ENCODE measurements at regions not wholly inside any gene's neighbourhood (a gene's known extent, or its start where the extent isn't known, plus 50 kb on each side); places are given as distances from the start of the nearest gene placed in this dataset.

DNA sequence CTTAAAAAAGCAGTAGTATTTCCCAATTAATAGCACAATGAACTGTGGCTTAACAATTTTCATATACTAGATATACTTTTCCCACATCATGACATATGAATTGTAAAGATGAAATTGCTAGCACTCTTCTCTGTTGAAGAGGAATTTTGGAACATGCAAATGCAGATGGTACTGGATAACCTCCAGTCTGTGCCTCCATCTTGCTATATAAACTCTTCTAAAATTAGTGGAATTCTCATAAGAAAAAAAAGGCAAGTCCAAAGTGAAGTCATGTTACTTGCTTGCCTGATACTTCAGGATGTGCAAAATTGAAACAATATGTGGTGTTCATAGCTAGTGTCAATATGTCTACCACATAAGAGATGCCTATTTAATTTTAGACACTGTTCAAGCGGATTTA is 570.2 kb upstream of the POM121L12 start:
- Histone ChIP-seq H3K4me1 (no peaks in the 10 kb centered on the region), H3K27ac (no peak overlapping the region), H3K27me3 (no peaks in the 10 kb centered on the region), H3K4me3 (no peak overlapping the region), H3K36me3 (ENCODE audit: low read depth, missing control alignments) (no peaks in the 10 kb centered on the region), H3K9me3 (no peaks in the 10 kb centered on the region)
- TF ChIP-seq, protein P1, sequence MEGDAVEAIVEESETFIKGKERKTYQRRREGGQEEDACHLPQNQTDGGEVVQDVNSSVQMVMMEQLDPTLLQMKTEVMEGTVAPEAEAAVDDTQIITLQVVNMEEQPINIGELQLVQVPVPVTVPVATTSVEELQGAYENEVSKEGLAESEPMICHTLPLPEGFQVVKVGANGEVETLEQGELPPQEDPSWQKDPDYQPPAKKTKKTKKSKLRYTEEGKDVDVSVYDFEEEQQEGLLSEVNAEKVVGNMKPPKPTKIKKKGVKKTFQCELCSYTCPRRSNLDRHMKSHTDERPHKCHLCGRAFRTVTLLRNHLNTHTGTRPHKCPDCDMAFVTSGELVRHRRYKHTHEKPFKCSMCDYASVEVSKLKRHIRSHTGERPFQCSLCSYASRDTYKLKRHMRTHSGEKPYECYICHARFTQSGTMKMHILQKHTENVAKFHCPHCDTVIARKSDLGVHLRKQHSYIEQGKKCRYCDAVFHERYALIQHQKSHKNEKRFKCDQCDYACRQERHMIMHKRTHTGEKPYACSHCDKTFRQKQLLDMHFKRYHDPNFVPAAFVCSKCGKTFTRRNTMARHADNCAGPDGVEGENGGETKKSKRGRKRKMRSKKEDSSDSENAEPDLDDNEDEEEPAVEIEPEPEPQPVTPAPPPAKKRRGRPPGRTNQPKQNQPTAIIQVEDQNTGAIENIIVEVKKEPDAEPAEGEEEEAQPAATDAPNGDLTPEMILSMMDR (IDR thresholded peaks at IDR 0.05): no peak
- TF ChIP-seq POLR2A (IDR thresholded peaks at IDR 0.05): no peak
- 88 to 94% methylated on average over 1 of the region's 1 CpG for WGBS, 2 donors
- no peak for DNase-seq
- intact Hi-C loops (cut with DNase I; ENCODE audit: low total_unique reads): no loop called here

DNA sequence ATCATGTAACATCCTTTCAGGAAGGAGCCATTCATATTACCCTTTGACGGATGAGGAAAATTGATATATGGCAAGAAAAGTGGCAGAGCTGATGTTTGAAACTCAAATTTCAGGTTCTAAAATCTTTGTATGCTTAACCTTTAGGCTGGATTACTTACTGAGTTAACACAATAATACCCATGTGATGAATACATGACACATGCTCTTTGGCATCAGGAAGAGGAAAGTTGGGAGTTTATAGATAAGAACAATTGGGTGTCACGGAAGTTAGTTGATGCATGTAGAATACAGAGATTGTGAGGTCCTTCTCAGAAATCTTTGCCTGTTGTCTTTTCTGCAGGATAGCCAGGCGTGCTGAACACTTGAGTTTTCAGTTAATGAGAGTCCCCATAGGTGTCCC is 572.1 kb upstream of the POM121L12 start:
- DNase-seq: no peak
- WGBS, 2 donors: 92% methylated on average over 3 of the region's 3 CpGs
- H3K27ac ChIP-seq: no peak overlapping the region
- no peaks in the 10 kb centered on the region for H3K27me3 ChIP-seq
- TF ChIP-seq POLR2A (IDR thresholded peaks at IDR 0.05): no peak
- TF ChIP-seq, protein P1 (IDR thresholded peaks at IDR 0.05): no peak
- no peaks in the 10 kb centered on the region for H3K4me1 ChIP-seq
- H3K9me3 ChIP-seq: no peaks in the 10 kb centered on the region
- intact Hi-C loops (cut with DNase I; ENCODE audit: low total_unique reads): no loop called here
- no peak overlapping the region for H3K4me3 ChIP-seq
- H3K36me3 ChIP-seq (ENCODE audit: low read depth, missing control alignments): no peaks in the 10 kb centered on the region

DNA sequence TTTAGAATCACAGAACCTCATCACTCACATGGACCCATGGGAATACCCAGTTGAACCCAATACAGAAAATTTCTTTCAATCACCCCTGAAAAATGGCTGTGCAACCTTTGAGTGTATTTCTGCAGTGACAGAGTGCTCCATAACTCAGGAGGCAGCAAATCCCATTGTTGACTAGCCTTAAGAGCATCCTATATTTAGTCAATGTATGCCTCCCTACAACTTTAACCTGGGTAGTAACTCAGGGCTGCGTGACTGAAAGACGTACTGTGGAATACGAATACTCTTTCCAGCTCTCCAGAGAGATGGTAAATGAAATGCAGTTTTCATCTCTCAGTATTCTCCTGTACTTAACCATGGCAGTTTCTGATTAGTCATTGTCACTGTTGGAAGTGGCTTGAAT is 573.0 kb upstream of the POM121L12 start:
- Histone ChIP-seq H3K4me3 (no peak overlapping the region), H3K27ac (no peak overlapping the region), H3K36me3 (ENCODE audit: low read depth, missing control alignments) (no peaks in the 10 kb centered on the region), H3K27me3 (no peaks in the 10 kb centered on the region), H3K4me1 (no peaks in the 10 kb centered on the region), H3K9me3 (no peaks in the 10 kb centered on the region)
- intact Hi-C loops (cut with DNase I; ENCODE audit: low total_unique reads): no loop called here
- TF ChIP-seq POLR2A (IDR thresholded peaks at IDR 0.05): no peak
- TF ChIP-seq, protein P1 (IDR thresholded peaks at IDR 0.05): no peak
- WGBS, 2 donors: 77 to 93% methylated on average over 3 of the region's 3 CpGs
- DNase-seq: no peak

DNA sequence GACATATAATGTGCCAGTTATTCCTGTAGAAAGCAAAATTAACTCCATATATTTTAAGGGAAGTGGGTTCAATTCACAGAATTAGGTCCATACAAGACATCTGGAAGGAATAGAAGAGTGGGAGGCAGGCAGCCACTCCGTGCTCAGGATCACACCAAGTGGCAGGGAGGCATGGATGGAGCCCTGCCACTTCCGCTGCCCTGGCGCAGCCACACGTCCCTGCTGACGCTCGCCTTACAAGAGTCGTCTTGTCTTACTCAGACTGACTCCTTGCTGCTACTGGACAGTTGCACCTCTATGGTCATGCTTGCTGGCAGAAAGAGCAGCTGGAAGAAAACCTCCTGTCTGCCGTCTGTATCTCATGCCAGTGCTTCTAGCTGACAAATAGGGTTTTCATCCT is 579.9 kb upstream of the POM121L12 start:
- whole genome bisulfite sequencing, 2 donors: 56 to 76% methylated on average over 8 of the region's 8 CpGs
- no peaks in the 10 kb centered on the region for H3K9me3 ChIP-seq
- H3K27ac ChIP-seq: no peak overlapping the region
- H3K4me3 ChIP-seq: no peak overlapping the region
- TF ChIP-seq POLR2A (IDR thresholded peaks at IDR 0.05): no peak
- TF ChIP-seq, protein P1 (IDR thresholded peaks at IDR 0.05): no peak
- no peaks in the 10 kb centered on the region for H3K27me3 ChIP-seq
- H3K36me3 ChIP-seq (ENCODE audit: low read depth, missing control alignments): no peaks in the 10 kb centered on the region
- peak; percentile 26 for DNase-seq
- H3K4me1 ChIP-seq: no peaks in the 10 kb centered on the region
- intact Hi-C loops (cut with DNase I; ENCODE audit: low total_unique reads): no loop called here

DNA sequence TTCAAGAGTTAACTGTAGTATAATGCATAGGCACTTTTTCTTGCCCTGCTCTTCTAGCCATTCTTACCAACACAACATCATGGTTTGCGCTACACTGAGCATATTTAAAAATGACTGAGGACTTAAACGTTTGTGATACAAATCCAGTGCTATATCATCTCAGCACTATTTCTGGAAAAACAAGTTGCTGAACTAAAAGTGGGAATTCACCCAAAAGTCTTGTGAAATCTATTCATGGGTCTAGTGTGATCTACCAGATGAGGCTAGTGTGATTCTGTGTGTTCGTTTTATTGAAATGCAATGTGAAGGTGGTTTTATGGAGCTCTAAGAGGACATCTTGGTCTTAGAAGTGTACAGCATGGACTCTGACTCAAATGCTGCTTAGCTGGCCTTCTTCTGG is 584.6 kb upstream of the POM121L12 start:
- TF ChIP-seq, protein P1 (IDR thresholded peaks at IDR 0.05): no peak
- no peak for TF ChIP-seq POLR2A (IDR thresholded peaks at IDR 0.05)
- no peak overlapping the region for H3K4me3 ChIP-seq
- no peaks in the 10 kb centered on the region for H3K36me3 ChIP-seq (ENCODE audit: low read depth, missing control alignments)
- 63 to 67% methylated on average over 3 of the region's 3 CpGs for WGBS, 2 donors
- intact Hi-C loops (cut with DNase I; ENCODE audit: low total_unique reads): no loop called here
- H3K9me3 ChIP-seq: no peaks in the 10 kb centered on the region
- no peaks in the 10 kb centered on the region for H3K4me1 ChIP-seq
- H3K27ac ChIP-seq: no peak overlapping the region
- H3K27me3 ChIP-seq: no peaks in the 10 kb centered on the region
- no peak for DNase-seq

Data from testis (tissue), 2 donors.